KG1 (cell line): ENCODE measurements at regions not wholly inside any gene's neighbourhood (a gene's known extent, or its start where the extent isn't known, plus 50 kb on each side); places are given as distances from the start of the nearest gene placed in this dataset.
"Not testable (repeated sequence)": the region's sequence is repeated elsewhere in the genome, so short reads cannot be mapped to it uniquely, and the experiment has no call there.

Experiments used
- DNase-seq: peaks from one replicate; lab custom pipeline; 2025; lab: John Stamatoyannopoulos, UW

GRCh38 chr16:64724339-64724738 lies 397.5 kb downstream of the CDH11 start:
- DNase-seq: no peak

GRCh38 chr16:64718486-64718885 lies 403.4 kb downstream of the CDH11 start:
- no peak for DNase-seq

- no peak for DNase-seq
Observed at GRCh38 chr16:64717871-64718270, 404.0 kb downstream of the CDH11 start.

GRCh38 chr16:64715624-64716023 lies 406.2 kb downstream of the CDH11 start:
- DNase-seq: no peak

GRCh38 chr16:64712026-64712425 lies 409.8 kb downstream of the CDH11 start:
- no peak for DNase-seq

- DNase-seq: no peak
Observed at GRCh38 chr16:64711596-64711995, 410.3 kb downstream of the CDH11 start.

- DNase-seq: no peak
Observed at GRCh38 chr16:64711026-64711425, 410.8 kb downstream of the CDH11 start.

GRCh38 chr16:64705443-64705842 lies 416.4 kb downstream of the CDH11 start:
- no peak for DNase-seq

- no peak for DNase-seq
Observed at GRCh38 chr16:64704386-64704785, 417.5 kb downstream of the CDH11 start.

GRCh38 chr16:64702415-64702814 lies 419.4 kb downstream of the CDH11 start:
- no peak for DNase-seq

- no peak for DNase-seq
Observed at GRCh38 chr16:64700628-64701027, 421.2 kb downstream of the CDH11 start.

- DNase-seq: no peak
Observed at GRCh38 chr16:64696866-64697265, 425.0 kb downstream of the CDH11 start.

GRCh38 chr16:64695684-64696083 lies 426.2 kb downstream of the CDH11 start:
- no peak for DNase-seq

- no peak for DNase-seq
Observed at GRCh38 chr16:64693946-64694345, 427.9 kb downstream of the CDH11 start.

- no peak for DNase-seq
Observed at GRCh38 chr16:64687786-64688185, 434.1 kb downstream of the CDH11 start.

- no peak for DNase-seq
Observed at GRCh38 chr16:64687123-64687522, 434.7 kb downstream of the CDH11 start.

GRCh38 chr16:64679976-64680690 lies 441.7 kb downstream of the CDH11 start:
- DNase-seq: no peak

GRCh38 chr16:64669573-64669972 lies 452.3 kb downstream of the CDH11 start:
- DNase-seq: no peak

GRCh38 chr16:64667334-64667877 lies 454.5 kb downstream of the CDH11 start:
- no peak for DNase-seq

GRCh38 chr16:64662312-64662711 lies 459.6 kb downstream of the CDH11 start:
- not testable (repeated sequence) for DNase-seq

GRCh38 chr16:64659866-64660265 lies 462.0 kb downstream of the CDH11 start:
- DNase-seq: no peak

GRCh38 chr16:64657316-64658011 lies 464.4 kb downstream of the CDH11 start:
- DNase-seq: no peak

- DNase-seq: no peak
Observed at GRCh38 chr16:64656471-64656870, 465.4 kb downstream of the CDH11 start.
